Adrenal gland (tissue), 9 donors: ENCODE measurements at regions not wholly inside any gene's neighbourhood (a gene's known extent, or its start where the extent isn't known, plus 50 kb on each side); places are given as distances from the start of the nearest gene placed in this dataset.

Source experiments
- DNase-seq, 7 donors: peaks; one replicate each; pipeline ENCODE4 v3.0.0-alpha.2; 2019 to 2020
- H3K27ac ChIP-seq, 5 donors: fragments of 200-600 bp; sonication (generic) in 4 of 5; 1 replicate in 3 of 5; 2 replicates in 2 of 5; pipeline versions ENCODE4 v1.5.1 to v1.8.0; 2016 to 2020; ENCODE audit warnings: mild to moderate bottlenecking in 1 of 5
- H3K27me3 ChIP-seq: fragments of 200-600 bp; 2 replicates; pipeline ENCODE4 v1.8.0; 2021
- H3K36me3 ChIP-seq, 2 donors: fragments of 200-600 bp; replicated peaks in 1 of 2; 1 replicate in 1 of 2; 2 replicates in 1 of 2; pipeline versions ENCODE4 v1.5.1 to v1.8.0; 2018 to 2022
- H3K4me1 ChIP-seq, 2 donors: fragments of 200-600 bp; replicated peaks in 1 of 2; 1 replicate in 1 of 2; 2 replicates in 1 of 2; pipeline versions ENCODE4 v1.5.1 to v1.8.0; 2018 to 2021
- H3K4me3 ChIP-seq, 4 donors: fragments of 200-600 bp; sonication (generic) in 3 of 4; one replicate each; pipeline ENCODE4 v1.5.1; 2016 to 2018
- H3K9me3 ChIP-seq, 3 donors: fragments of 200-600 bp; sonication (generic) in 1 of 3; replicated peaks in 1 of 3; 1 replicate in 2 of 3; 2 replicates in 1 of 3; pipeline versions ENCODE4 v1.5.1 to v1.8.0; 2016 to 2021
- CTCF ChIP-seq, 6 experiments: fragments of 450-650 bp in 4 of 6; fragments of 200-600 bp in 2 of 6; sonication (generic) in 1 of 6; IDR thresholded peaks; 1 replicate in 5 of 6; 2 replicates in 1 of 6; pipeline versions ENCODE4 v1.5.1 to v1.8.0; 2016 to 2021; ENCODE audit warnings: antibody characterized with exemption in 6 of 6, mild to moderate bottlenecking in 2 of 6, moderate library complexity in 1 of 6
- POLR2A ChIP-seq, 2 donors: fragments of 450-650 bp; IDR thresholded peaks; one replicate each; pipeline ENCODE4 v1.6.1; 2017; ENCODE audit warnings: antibody characterized with exemption in 2 of 2, mild to moderate bottlenecking in 2 of 2, moderate library complexity in 1 of 2
- WGBS, 4 donors: extraction: QIAGEN DNeasy Blood & Tissue Kit in 2 of 4; methylation state at CpG; one replicate each; pipeline versions ENCODE4 v1.1.5 to v1.1.7; 2013 to 2017; 5-methylcytosine and 5-hydroxymethylcytosine counted together
- intact Hi-C, 2 donors: fragments of 100-400 bp; cut with DNase I; formaldehyde crosslinking; loops; one replicate each; pipeline versions ENCODE4 v1.14.1 to v1.15.0; 2022 to 2023
- donor health status: healthy with polysubstance abuse.
- donor health status: Bipolar disorder and iron deficiency.
- donor health status: DM: yes; HTN: yes; CAD: no.
- donor health status: DM: no; HTN: no; CAD: no.
- donor health status: DM: no; HTN: no; CAD: no.

GRCh38 chr2:116148361-116148760 is 1666.1 kb upstream of the DDX18 start:
- Histone ChIP-seq H3K36me3 (no peaks in the 10 kb centered on the region), H3K9me3 (no peaks in the 10 kb centered on the region), H3K4me3 (no peak overlapping the region), H3K4me1 (no peaks in the 10 kb centered on the region), H3K27me3 (no peaks in the 10 kb centered on the region), H3K27ac (no peak overlapping the region)
- DNase-seq = no peak
- intact Hi-C loops = no loop called here
- TF ChIP-seq POLR2A (IDR thresholded peaks at IDR 0.05) = no peak
- TF ChIP-seq CTCF (IDR thresholded peaks at IDR 0.05) = no peak

GRCh38 chr2:116153729-116154128 is 1660.8 kb upstream of the DDX18 start:
- no peaks in the 10 kb centered on the region for H3K36me3 ChIP-seq
- no peaks in the 10 kb centered on the region for H3K4me1 ChIP-seq
- intact Hi-C loops = no loop called here
- no peak overlapping the region for H3K27ac ChIP-seq
- 55 to 74% (median 61%) methylated on average over 3 of the region's 3 CpGs for WGBS, 4 donors
- no peaks in the 10 kb centered on the region for H3K9me3 ChIP-seq
- no peak for DNase-seq
- no peaks in the 10 kb centered on the region for H3K27me3 ChIP-seq
- no peak for TF ChIP-seq POLR2A (IDR thresholded peaks at IDR 0.05)
- TF ChIP-seq CTCF (IDR thresholded peaks at IDR 0.05) = no peak
- H3K4me3 ChIP-seq = no peak overlapping the region

- H3K36me3 ChIP-seq = no peaks in the 10 kb centered on the region
- WGBS, 4 donors = 69 to 85% (median 80%) methylated on average over 5 of the region's 5 CpGs
- H3K9me3 ChIP-seq = no peaks in the 10 kb centered on the region
- DNase-seq = no peak
- no peaks in the 10 kb centered on the region for H3K27me3 ChIP-seq
- no peak for TF ChIP-seq CTCF (IDR thresholded peaks at IDR 0.05)
- TF ChIP-seq POLR2A (IDR thresholded peaks at IDR 0.05) = no peak
- intact Hi-C loops = no loop called here
- H3K4me3 ChIP-seq = no peak overlapping the region
- no peak overlapping the region for H3K27ac ChIP-seq
- H3K4me1 ChIP-seq = no peaks in the 10 kb centered on the region
Measured at GRCh38 chr2:116160657-116161056, 1653.8 kb upstream of the DDX18 start.

- Histone ChIP-seq H3K36me3 (no peaks in the 10 kb centered on the region), H3K27me3 (no peaks in the 10 kb centered on the region), H3K4me1 (no peaks in the 10 kb centered on the region), H3K27ac (no peak overlapping the region), H3K4me3 (no peak overlapping the region), H3K9me3 (no peaks in the 10 kb centered on the region)
- no peak for DNase-seq
- no peak for TF ChIP-seq POLR2A (IDR thresholded peaks at IDR 0.05)
- no peak for TF ChIP-seq CTCF (IDR thresholded peaks at IDR 0.05)
- WGBS, 4 donors = 92 to 95% (median 94%) methylated on average over 2 of the region's 2 CpGs
- intact Hi-C loops = no loop called here
Measured at GRCh38 chr2:116162395-116162794, 1652.1 kb upstream of the DDX18 start.
